ENCODE measurements at regions not wholly inside any gene's neighbourhood (a gene's known extent, or its start where the extent isn't known, plus 50 kb on each side); places are given as distances from the start of the nearest gene placed in this dataset.

DNA sequence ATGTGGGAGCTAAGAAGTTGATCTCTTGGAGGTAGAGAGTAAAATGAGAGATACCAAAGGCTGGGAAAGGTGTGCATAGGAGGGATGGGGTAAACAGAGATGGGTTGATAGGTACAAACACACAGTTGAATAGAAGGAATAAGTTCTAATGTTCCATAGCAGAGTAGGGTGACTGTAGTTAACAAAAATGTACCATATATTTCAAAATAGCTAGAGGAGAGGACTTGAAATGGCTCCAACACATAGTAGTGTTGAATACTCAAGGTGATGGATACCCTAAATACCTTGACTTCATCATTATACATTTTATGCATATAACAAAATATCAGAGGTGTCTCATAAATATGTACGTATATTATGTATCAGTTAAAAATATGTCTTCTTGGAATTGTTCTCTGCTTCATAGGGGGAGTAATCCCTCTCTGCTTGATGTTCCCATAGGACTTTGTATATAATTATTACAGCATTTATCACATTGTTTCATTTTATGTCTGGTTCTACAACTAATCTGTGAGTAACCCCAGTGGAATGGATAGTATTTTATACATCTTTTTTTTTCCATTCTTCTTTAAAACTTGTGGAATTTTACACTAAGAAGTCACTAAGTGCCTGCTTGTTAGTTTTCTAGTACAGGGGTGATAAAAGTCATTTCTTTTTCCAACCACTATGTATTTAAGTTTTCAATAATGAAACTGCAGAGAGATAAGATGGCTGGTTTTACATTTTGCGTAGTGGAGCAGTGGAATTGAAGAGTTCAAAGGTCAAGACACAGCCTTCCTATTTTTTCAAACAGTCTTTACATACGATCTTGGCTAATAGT lies 1940.0 kb upstream of the SEL1L start:
- DNase-seq (ENCODE audit: low read depth in 1 of 2, low spot score in 1 of 2): no peak

DNA sequence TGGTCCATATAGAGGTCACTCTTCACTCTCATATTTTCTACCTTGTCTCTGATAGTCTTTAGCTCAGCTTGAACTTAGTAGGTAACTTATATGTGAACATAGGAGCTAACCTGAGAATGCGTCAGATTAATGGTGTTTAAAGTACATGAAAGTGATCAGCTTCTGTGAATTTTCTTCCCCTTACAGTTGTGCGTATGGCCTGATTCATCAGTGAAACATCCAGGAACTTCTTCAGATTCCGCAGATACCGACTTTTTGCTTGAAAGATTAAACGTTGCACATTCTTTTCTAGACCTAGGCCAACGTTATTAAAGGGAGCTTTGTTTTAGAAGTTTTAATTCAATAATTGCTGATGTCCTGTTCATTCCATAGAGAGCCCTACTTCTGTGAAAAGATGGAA lies 1945.1 kb upstream of the SEL1L start:
- DNase-seq (ENCODE audit: low read depth in 1 of 2, low spot score in 1 of 2): no peak

DNA sequence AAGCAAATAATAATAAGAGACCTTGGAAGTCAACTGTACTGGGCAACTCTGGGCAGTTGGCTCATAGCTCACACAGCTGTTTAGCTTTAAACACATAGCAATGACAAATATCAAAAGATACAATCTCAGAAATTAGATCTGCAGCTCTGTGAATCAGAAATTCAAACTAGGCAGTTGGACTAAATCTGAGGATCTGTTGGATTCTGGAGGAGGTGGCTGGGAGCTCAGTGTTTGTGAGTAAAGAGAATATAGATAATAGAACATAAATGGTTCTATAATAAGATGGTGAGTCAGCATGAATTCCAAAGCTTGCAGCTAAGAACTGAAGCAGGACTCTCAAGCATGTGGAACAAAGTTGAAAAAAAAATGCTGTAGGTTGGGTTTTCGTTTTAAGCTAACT lies 1949.4 kb upstream of the SEL1L start:
- no peak for DNase-seq (ENCODE audit: low read depth in 1 of 2, low spot score in 1 of 2)

DNA sequence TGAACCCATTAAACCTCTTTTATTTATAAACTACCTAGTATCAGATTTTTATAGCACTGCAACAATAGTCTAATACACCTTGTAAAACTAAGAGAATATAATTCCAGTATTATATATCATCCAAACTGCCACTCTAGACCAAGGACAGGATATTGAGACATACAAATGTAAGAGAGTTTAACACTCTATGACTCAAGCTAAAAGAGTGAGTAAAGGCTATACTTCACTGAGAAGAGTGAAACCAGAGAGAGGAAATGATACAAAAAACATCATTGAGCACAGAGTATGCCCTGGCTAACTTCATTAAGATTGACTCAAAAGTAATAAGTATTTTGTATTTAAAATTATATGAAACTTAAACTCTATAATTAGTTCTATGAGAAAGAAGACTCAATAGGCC lies 1951.9 kb upstream of the SEL1L start:
- no peak for DNase-seq (ENCODE audit: low read depth in 1 of 2, low spot score in 1 of 2)

DNA sequence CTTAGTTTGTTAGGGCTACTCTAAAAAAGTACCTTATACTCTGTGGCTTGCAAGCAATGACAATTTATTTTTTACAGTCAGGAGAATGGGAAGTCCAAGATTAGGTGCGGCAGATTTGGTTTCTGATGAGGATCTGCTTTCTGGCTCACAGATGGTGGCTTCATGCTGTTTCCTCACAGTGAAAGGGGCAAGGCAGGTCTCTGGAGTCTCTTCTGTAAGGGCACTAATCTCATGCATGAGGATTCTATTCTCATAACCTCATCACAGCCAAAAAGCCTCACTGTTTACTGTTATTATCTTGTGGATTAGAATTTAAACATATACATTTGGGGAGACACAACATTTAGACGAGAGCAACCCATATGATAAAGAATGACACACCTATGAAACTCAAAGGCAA lies 1957.4 kb upstream of the SEL1L start:
- DNase-seq (ENCODE audit: low read depth in 1 of 2, low spot score in 1 of 2): no peak

DNA sequence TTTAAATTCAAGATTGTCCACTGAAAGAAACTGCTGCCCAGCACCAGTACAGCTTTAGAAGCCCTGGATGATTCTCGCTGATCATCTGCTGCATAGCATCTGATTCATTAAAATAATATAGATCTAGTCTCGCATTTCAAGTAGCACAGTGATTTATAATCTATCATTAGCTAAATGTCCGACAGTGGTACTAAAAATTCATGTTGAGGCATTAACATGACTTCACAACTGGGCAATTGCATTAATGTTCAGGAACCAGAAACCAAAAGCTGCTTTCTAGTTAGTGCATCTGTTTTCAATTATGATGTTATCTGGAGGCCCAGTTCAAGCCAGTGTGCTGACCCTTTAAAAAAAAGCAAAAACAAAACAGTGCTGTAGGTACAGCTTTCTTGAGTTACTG lies 1987.2 kb upstream of the SEL1L start:
- DNase-seq (ENCODE audit: low read depth in 1 of 2, low spot score in 1 of 2): no peak

DNA sequence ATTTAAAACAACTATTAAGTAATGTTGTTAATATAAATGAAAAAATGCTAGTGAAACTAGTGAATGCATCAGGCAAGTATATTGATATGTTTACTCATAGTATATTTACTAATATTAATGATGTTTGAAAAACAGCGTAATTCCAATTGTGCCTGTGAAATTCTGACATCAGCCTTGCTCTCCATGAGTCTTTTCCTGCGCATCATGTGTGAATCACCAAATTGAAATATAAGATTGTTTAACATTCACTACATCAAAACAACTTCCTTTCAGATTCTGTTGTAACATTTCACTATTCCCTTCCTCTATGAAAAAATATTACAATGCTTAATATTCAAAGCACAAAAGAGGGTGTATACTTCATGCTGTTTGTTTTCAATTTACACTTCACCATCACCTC lies 1995.9 kb upstream of the SEL1L start:
- no peak for DNase-seq (ENCODE audit: low read depth in 1 of 2, low spot score in 1 of 2)

DNA sequence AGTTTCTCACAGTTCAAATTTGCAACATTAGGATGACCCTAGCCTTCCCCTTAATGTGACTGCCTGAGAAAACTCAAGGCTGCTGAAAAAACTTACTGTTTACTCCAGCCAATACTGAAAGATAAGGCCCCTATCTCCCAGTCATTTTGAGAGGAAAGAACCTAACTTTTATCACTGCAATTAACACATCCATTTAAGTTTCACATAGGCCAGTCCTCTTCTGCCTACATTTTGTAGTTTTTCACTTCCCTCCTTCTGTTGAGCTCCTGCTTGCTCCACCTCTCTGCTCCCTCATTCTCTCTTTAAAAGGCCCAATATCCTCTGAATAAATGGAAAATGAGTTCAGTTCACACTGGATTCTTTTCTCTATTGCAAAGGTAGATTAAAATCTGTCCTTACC lies 1996.2 kb upstream of the FLRT2 start:
- no peak for DNase-seq (ENCODE audit: low read depth in 1 of 2, low spot score in 1 of 2)

DNA sequence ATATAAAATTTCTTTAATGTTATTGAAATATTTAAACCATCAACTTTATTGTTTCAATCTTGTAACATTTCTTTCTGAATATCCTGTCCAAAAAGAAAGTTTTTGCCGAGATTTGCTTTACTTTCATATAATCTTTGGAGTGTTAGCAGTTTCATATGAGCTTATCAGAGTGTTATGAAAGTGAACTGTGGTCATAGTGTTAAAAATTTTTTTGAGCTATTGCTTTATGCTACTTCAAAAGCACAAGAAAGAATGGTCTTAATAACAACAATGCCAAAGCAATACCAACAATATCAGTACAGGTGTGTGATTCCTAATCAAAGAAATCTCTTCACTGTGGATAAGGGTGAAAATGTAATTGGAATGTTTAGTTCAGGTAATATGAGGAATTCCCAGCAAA lies 1994.9 kb upstream of the FLRT2 start:
- DNase-seq (ENCODE audit: low read depth in 1 of 2, low spot score in 1 of 2): no peak

DNA sequence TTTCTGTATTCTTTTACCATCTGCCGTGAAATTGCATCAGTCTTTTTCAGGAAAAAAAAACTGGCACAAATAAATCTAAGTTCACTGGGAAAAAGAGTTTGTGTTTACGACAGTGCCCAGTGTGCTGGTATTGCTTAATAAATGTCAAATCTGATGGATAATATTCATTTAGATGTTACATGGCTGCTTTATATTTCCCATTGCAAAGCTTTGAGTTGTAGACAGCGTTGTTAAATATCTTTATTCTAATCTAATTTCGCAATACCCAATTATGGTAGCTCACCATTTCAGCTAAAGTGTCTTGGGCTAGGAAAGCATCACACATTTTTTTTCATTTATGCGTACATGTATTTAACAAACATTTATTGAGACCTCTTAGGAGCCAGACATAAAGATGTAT lies 1994.5 kb upstream of the FLRT2 start:
- DNase-seq (ENCODE audit: low read depth in 1 of 2, low spot score in 1 of 2): no peak

DNA sequence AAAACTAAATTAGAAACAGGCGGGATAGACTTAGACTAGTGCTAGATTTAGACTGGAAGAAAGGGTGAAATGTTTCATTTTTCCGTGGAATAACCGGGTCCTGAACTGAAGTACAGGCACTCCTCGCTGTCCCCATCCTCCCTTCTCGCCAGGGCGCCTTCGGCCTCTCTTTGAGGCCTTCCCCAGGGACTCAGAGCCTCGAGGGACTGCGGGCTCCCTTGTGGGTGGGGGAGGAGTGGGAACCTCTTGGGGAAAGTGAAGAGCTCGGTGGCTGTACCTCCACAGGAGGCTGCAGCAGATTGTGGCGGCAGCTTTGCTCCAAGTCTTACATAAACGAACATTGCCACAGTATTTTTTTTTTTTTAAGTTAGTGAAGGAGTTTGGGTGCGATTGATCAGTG lies 1988.8 kb upstream of the FLRT2 start:
- no peak for DNase-seq (ENCODE audit: low read depth in 1 of 2, low spot score in 1 of 2)

DNA sequence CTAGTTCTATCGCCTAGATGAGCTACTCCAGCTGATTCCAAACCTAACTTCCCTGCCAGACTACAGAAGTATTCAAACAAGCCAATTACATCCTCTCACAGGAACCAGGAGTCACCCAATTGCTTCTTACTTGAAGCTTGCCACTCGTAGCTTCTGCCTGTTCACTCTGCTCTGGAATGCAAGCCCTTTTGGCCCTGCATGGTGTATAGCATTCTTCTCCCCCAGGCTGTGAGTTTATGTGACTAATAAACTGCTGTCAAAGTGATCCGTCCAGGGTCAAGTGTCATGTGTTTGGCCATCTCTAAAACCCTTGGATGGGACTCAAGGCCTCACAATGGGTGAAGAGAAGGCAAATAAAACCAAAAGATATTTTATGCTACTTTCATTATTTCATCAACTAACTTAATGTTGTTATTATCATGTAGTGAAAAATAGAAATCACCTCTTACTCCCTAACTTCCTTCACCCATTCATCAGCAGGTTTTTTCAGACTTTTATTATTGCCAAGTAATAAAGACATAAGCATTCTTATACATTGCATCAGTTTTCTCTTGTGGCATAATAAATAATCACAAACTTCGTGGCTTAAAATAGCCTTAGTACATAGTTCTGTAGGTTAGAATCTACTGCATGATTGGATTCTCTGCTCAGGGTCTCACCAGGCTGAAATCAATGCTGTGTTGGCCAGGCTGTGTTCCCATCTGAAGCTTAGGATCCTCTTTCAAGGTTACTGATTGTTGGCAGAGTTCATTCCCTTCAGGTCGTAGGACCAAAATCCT lies 1981.7 kb upstream of the FLRT2 start:
- no peak for DNase-seq (ENCODE audit: low read depth in 1 of 2, low spot score in 1 of 2)

DNA sequence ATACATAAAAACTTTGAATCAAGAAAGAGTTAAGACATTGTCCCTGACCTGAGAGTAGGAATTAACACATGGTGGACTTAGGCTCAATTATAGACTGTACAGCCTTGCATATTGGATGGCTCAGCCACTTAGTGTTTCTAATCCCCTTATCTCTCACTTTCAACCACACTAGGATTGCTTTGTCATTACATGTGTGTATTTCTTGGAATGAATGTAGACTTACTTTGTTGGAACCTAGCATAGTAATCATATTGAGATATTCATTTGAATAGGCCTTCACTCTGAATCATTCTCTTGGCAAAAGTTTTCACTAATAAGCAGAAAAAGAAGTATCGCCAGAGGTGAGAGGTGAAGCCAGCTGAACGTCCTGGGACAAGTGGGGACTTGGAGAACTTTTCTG lies 1973.9 kb upstream of the FLRT2 start:
- DNase-seq (ENCODE audit: low read depth in 1 of 2, low spot score in 1 of 2): no peak

DNA sequence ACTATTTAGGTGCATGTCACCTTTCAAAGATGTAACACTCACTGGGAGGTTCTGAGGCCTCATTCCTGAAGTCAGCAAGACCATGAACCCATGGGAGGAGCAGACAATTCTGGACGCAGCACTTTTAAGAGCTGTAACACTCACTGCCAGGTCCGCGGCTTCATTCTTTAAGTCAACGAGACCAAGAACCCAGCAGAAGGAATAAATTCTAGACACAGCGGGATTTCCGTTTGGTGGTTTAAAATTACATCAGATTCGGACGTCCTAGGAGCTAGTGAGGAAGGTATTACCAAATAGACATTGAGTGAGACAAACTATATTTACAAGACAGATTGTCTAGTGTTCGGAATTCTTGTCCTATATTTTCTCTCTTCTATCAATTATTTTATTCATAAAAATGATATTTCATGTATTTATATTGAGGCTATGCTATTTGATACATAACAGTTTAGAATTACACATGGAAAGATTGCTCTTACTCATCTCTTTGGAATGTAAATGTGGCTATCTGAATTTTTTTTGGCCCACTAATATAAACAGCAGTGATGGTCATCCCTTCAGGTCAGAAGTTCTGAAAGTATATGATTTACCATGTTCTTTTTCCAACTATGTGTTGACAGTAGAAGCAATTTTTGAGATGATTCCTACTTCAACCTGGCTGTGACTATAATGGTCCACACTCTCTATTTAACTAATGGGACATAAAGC lies 1973.0 kb upstream of the FLRT2 start:
- DNase-seq (ENCODE audit: low read depth in 1 of 2, low spot score in 1 of 2): no peak

DNA sequence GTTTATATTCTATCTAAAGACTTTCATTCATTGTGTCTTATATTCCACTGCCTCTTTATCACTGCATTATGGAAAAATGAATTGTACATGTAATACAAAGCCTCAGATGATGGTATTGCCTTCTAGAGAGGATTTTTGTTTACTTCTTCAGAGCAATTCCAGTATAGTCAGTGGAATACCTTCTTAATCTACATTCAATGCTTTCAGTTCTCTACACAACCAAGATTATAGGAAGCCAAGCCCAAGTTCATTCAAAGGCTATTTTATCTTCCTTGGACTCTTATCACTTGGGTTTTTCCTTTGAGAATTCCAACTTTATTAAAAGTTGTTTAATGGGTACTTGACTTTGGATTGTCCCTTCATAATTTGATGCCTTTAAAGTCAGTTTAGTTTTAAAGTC lies 1971.0 kb upstream of the FLRT2 start:
- no peak for DNase-seq (ENCODE audit: low read depth in 1 of 2, low spot score in 1 of 2)

DNA sequence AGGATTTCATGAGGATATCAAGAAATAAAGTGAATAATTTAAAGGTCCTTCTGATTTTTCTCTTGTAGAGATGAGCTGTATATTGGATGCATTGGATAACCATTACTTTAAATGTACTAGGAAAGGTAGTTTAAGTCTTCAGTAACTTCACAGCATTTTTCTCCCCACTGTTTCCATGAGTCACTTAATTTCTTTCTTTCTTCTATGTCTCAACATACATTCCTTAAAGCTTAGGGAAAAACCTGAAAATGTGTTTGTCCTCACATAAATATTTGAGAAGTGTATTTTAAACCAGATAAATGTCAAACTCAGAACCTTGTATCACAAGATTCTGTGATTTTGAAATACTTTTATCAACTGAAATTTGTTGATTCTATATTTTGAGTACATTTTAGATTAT lies 1970.2 kb upstream of the FLRT2 start:
- DNase-seq (ENCODE audit: low read depth in 1 of 2, low spot score in 1 of 2): no peak

DNA sequence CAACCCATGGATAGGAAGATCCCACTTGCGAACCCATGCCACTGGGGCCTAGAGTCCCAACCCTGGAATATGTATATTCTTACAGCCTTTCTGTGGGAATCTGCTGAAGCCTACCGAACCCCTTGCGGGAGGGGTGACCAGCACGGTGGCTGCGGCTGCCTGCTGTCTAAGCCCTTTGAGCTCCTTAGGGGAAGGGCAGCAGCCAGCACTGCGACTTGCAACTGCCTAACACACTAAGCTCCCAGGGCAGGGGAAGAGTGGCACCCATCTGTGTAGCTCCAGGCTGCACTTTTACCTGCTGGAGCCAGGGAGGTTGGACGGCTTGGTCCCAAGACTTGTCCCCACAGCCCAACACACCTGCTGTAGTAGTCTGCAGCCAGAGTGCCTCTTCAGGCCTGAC lies 1968.7 kb upstream of the FLRT2 start:
- no peak for DNase-seq (ENCODE audit: low read depth in 1 of 2, low spot score in 1 of 2)

DNA sequence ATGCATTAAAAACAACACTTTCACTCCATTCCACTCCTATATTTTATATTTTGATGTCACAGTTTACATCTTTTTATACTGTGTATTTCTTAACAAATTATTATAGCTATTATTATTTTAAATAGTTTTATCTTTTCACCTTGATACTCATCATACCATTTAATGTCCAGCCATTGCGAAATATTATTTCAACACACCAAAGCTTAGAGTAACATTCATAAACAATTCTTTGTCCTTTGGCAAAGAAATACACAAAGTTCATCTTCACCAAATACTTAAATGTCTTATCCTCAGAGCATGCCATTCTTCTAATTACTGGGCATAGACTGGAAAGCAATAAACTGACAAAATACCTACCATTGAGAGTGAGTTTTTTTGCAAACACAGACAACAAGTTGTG lies 1963.4 kb upstream of the FLRT2 start:
- no peak for DNase-seq (ENCODE audit: low read depth in 1 of 2, low spot score in 1 of 2)

DNA sequence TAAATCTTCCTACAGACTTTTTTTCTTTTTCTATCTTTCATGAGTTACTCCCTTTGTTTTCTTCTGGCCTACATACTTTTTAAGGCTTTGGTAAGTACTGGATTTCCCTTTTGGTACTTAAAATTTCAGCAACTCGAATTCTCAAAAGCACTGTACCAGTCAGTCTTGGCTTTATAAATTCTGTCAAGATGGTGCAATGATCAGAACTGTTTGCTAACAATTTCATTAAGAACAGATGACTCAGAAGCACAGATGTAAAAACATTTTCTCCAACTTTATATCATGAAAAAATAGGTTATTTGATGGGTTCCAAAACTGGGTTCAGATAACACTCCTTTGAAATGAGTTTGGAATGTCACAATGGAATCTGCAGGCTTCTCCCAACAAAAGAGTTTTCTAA lies 1961.8 kb upstream of the FLRT2 start:
- no peak for DNase-seq (ENCODE audit: low read depth in 1 of 2, low spot score in 1 of 2)

DNA sequence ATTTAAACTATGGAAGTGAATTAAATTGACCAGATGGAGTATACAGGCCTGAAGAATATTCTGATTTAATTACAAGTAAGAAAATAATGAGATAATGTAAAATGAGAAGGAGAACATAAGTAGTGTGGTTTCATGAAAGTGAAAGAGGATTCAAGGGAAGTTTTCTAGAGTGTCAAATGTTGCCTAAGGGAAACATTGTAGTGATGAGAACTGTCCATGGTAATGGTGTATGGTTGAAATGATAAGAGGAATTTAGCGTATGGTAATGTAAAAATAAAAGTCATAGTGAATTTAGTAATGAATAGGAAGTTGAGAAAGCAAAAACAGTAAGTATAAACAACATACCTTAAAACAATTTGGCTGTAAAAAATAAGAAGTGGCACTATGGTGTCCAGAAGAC lies 1954.6 kb upstream of the FLRT2 start:
- no peak for DNase-seq (ENCODE audit: low read depth in 1 of 2, low spot score in 1 of 2)

DNA sequence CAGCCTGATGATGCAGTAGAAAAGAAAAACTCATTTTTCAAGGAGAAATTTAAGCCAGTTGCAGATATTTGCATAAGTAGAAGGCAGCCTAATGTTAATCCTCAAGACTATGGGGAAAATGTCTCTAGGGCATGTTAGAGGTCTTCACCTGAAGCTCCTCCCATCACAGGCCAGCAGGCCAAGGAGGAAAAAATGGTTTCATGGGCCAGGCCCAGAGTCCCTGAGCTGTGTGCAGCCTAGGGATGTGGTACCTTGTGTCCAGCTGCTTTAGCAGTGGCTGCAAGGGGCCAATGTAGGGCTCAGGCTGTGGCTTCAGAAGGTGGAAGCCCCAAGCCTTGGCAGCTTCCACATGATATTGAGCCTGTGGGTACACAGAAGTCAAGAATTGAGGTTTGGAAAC lies 1946.7 kb upstream of the FLRT2 start:
- DNase-seq (ENCODE audit: low read depth in 1 of 2, low spot score in 1 of 2): no peak

DNA sequence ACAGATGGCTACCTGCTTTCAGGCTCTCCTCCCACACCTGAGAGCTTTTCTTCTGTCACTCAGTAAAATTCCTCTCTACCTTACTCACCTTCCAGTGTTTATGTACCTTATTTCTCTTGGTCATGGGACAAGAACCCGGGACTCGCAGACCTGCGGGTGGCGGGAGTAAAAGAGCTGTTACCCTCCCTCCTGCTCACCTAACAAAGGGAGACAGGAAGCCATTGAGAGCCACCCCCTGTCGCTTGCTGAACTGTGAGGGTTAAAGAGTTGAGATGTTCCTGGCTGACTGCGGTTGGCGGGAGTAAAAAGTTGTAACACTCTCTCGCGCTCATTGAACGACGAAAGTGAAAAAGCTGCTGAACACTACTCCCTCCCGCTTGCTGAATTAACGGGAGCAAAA lies 1935.1 kb upstream of the FLRT2 start:
- no peak for DNase-seq (ENCODE audit: low read depth in 1 of 2, low spot score in 1 of 2)

All from activated CD4-positive, alpha-beta T cell treated with anti-CD3 and anti-CD28 coated beads, Interleukin-2, amount 50 U/mL, for 24 hours (primary cell).